GM19023 (cell line): ENCODE measurements at regions not wholly inside any gene's neighbourhood (a gene's known extent, or its start where the extent isn't known, plus 50 kb on each side); places are given as distances from the start of the nearest gene placed in this dataset.
"Not testable (repeated sequence)": the region's sequence is repeated elsewhere in the genome, so short reads cannot be mapped to it uniquely, and the experiment has no call there.

Experiments used
- ATAC-seq: cut with Tn5 transposase; IDR thresholded peaks from one replicate; pipeline ENCODE4 v1.9.1; 2021; ENCODE audit warnings: mild to moderate bottlenecking, moderate library complexity; ENCODE audit not compliant: unreplicated experiment

DNA sequence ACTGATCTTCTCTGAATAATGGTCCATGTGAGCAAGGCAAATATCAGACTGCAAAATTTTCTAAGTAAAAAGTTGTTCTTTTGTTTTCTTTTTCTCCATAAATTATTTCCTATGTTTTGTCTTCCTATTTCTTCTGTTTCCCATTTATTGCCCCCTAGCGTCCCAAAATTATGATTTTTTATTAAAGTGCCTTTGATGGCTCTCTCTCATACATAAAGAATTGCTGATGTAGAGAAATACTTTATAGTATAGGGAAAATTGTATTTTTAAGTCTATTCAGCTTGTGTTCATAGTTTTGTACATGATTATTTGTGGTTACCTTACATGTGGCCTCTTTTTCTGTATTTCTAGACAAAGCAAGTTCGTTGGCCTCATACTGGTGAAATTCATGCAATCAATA is 1031.2 kb downstream of the EFNA5 start:
- no peak for ATAC-seq

GRCh38 chr5:106637275-106637674 is 1033.5 kb downstream of the EFNA5 start:
- ATAC-seq = no peak

- ATAC-seq = no peak
These were observed 1036.4 kb downstream of the EFNA5 start for GRCh38 chr5:106634375-106634774.

DNA sequence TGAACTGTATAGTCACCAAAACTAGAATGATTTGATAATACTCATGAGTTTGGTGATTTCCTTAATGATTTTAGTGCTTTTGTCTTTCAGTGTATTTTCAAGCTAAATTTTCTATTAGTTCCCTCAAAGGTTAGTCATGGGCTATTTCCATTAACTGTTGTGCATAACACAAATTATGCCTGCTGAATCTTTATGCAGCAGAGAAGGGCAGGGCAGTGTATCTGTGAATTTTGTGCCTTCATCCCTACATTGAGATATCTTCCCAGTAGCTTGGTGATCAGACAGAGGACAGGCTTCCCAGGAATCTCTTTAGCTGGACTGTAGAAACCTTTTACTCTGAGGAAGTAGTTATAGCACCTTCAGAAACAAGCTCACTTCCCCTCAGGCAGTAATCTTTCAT is 1036.9 kb downstream of the EFNA5 start:
- ATAC-seq = no peak

DNA sequence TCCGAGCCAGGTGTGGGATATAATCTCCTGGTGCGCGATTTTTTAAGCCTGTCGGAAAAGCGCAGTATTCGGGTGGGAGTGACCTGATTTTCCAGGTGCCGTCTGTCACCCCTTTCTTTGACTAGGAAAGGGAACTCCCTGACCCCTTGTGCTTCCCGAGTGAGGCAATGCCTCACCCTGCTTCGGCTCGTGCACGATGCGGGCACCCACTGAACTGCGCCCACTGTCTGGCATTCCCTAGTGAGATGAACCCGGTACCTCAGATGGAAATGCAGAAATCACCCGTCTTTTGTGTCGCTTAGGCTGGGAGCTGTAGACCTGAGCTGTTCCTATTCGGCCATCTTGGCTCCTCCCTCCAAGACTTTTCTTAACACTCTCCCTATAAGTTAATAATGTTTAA is 1042.3 kb downstream of the EFNA5 start:
- ATAC-seq = not testable (repeated sequence)

DNA sequence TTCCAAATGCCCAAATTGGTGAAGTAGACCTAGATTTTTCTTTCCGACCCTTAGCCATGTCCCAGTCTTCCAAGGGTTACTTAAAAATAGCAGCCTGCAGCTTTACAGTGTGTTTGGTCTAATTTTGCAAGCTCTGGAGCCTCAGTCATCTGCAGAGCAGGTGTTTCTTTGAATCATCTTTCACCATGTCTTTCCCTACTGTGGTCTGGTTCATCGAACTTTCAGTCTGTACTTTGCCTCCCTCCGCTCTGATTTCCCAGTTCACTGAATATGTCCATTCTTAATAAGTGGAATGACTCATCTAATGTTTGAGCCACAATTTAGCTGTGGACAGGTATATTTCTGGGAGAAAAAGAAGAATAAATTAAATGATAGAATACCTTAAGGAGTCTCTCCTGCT is 1060.7 kb downstream of the EFNA5 start:
- no peak for ATAC-seq

DNA sequence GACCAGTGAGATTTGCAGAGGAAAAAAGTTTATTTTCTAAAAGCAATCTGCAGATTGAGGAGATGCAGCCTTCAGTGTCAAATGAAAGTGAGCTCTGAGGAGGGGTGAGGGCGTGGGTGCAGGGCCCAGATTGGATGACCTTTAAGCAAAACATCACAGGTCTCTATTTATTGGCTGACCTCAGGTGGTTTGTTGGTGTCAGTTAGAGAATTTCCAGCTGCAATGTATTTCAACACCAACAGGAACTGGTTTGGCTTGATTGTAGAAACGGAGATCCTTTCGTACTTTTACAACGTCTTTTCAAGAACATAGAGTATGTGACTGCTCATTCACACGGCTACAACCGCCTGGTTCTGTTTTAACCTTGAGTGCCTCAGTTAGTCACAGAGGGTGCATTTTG is 1069.1 kb downstream of the EFNA5 start:
- ATAC-seq = no peak

GRCh38 chr5:106600803-106601202 is 1069.9 kb downstream of the EFNA5 start:
- ATAC-seq = no peak

- no peak for ATAC-seq
These were observed 1074.9 kb downstream of the EFNA5 start for GRCh38 chr5:106595864-106596263.

GRCh38 chr5:106584268-106584667 is 1086.5 kb downstream of the EFNA5 start:
- ATAC-seq = no peak

DNA sequence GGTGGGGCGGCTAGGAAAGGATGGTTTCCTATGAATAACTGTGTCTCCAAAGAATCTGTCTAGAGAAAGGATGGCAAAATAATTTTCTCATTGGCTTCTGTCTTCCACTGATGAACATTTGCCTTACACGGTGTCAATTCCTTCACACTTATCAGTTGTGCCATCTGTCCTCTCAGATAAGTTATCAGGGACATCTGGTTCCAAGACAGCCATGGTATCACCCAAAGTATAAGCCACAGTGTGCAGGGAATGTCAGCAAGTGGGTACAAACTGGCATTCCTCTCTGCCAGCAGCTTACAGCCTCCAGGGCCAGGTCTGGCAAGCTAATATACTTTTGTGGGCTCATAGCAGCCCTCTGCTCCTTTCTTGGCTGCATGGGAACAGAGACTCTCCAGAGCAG is 1092.0 kb downstream of the EFNA5 start:
- no peak for ATAC-seq

GRCh38 chr5:106574820-106575219 is 1095.9 kb downstream of the EFNA5 start:
- ATAC-seq = no peak

DNA sequence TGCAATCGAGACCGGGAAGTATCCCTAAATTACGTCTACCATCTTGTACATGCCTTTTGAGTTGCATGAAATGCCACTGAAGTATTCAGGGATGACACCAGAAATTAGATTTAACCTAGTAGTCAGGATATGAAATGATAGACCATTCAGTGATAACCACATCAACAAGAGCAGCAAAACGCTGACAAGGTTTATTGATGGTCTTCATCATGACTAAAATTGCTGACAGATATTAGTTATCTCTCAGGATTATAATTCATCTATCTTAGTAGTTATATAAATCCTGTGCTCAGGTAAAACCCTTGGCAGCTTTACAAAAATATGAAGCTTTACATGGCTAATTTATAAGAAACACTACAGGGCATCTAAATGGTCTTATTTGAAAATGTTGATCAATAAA is 1104.7 kb downstream of the EFNA5 start:
- no peak for ATAC-seq

GRCh38 chr5:106545325-106545724 is 1125.4 kb downstream of the EFNA5 start:
- no peak for ATAC-seq

GRCh38 chr5:106543330-106543729 is 1127.4 kb downstream of the EFNA5 start:
- ATAC-seq = no peak

GRCh38 chr5:106530150-106530549 is 1140.6 kb downstream of the EFNA5 start:
- no peak for ATAC-seq

DNA sequence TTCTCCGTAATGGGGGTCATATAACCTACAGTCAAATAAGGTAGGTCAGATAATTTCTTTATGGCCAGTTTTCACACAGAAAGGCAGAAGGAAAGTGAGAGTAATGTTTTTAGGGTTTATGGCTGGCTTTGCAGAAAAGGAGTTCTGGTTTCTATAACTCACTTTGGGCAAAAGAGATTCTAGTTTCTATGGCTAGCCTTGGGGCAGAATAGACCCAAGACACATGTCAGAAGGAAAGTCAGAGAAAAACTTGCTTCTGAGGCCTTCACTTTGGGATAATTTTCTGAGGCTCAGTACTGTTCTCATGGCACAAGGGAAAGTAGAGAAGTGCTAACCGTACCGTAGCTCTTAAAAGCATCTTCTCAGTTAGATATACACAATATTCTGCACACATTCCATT is 1145.3 kb downstream of the EFNA5 start:
- no peak for ATAC-seq

DNA sequence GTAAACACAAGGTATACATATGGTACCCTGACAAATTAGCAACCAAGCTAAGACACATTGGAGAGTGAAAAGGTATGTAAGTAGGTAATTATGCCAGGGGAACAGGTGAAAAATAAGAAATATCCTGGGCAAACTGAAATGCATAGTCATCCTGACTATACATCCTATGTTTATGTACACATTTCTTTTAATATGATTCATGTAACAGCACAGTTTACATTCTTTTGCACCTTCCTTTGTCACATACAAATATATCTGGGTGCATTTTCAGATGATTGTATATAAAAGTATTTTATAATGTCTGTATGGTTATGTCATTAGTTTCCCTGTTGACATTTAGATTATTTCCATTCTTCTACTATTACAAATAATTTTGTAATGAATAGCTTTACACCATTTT is 1146.9 kb downstream of the EFNA5 start:
- ATAC-seq = no peak

GRCh38 chr5:106522296-106522695 is 1148.4 kb downstream of the EFNA5 start:
- no peak for ATAC-seq

DNA sequence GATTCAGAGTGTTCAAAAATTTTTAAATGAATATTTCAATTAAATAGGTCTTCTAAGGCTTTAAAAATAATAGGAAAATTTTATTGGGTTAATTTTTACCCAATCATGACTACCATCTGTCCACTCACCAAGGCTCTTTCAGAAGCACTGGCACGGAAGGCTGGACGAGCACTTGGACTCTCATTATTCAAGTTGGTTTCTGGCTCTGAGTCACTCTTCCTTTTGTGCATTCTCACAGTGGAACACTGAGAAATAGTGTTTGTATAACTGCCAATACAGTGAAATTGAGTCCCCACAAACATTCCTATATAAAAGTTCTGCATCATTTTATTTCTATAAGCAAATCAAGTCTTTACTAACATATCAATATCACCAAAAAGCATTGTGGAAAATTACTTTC is 1149.0 kb downstream of the EFNA5 start:
- ATAC-seq = no peak

DNA sequence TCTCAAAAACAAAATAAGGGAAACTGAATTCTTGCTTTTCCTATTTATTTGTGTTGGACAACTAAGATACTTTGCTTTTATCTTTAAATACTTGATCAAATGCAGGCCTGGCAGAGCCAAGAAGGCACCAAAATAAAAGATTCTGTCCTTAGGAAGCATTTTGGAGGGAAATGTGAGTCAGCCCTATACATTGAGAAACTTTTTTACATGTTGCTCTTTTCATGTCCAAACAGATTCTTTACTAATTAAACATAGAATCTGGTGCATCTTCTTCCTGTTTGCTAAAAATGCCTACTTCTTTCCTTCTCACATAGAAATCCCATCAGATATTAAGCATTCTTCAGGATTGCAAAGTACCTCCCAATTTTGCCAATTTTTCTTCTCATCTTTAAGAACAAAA is 1160.4 kb downstream of the EFNA5 start:
- no peak for ATAC-seq

GRCh38 chr5:106508894-106509293 is 1161.8 kb downstream of the EFNA5 start:
- ATAC-seq = no peak

- ATAC-seq = no peak
These were observed 1176.8 kb downstream of the EFNA5 start for GRCh38 chr5:106493910-106494309.

- ATAC-seq = no peak
These were observed 1181.7 kb downstream of the EFNA5 start for GRCh38 chr5:106489004-106489403.
